Transverse colon (tissue), 4 donors: ENCODE measurements at regions not wholly inside any gene's neighbourhood (a gene's known extent, or its start where the extent isn't known, plus 50 kb on each side); places are given as distances from the start of the nearest gene placed in this dataset.

Source experiments
- DNase-seq: peaks from one replicate; pipeline ENCODE4 v3.0.0-alpha.2; 2019
- H3K27ac ChIP-seq, 4 donors: fragments of 200-600 bp; sonication (generic); 2 replicates each; pipeline ENCODE4 v1.5.1; 2016 to 2018; ENCODE audit warnings: inconsistent platforms in 4 of 4
- H3K27me3 ChIP-seq: fragments of 200-600 bp; sonication (generic); 2 replicates; pipeline ENCODE4 v1.5.1; 2017; ENCODE audit warnings: inconsistent platforms
- H3K36me3 ChIP-seq, 4 donors: fragments of 200-600 bp; sonication (generic); 2 replicates each; pipeline ENCODE4 v1.5.1; 2017 to 2019; ENCODE audit warnings: inconsistent platforms in 4 of 4
- H3K4me1 ChIP-seq, 4 donors: fragments of 200-600 bp; sonication (generic); 2 replicates each; pipeline ENCODE4 v1.5.1; 2017 to 2020; ENCODE audit warnings: inconsistent platforms in 4 of 4
- H3K4me3 ChIP-seq, 4 donors: fragments of 200-600 bp; sonication (generic); 1 replicate in 1 of 4; 2 replicates in 3 of 4; pipeline versions ENCODE4 v1.5.1 to v1.6.1; 2017 to 2019; ENCODE audit warnings: inconsistent platforms in 4 of 4
- H3K9me3 ChIP-seq, 2 donors: fragments of 200-600 bp; sonication (generic); 2 replicates each; pipeline ENCODE4 v1.5.1; 2017 to 2019; ENCODE audit warnings: inconsistent platforms in 2 of 2
- EP300 ChIP-seq: sonication (generic); formaldehyde crosslinking; IDR thresholded peaks from one replicate; pipeline ENCODE4 v1.6.1; 2017; ENCODE audit warnings: antibody characterized with exemption, low read depth
- POLR2A ChIP-seq: fragments of 450-650 bp; IDR thresholded peaks from one replicate; pipeline ENCODE4 v1.6.1; 2016; ENCODE audit warnings: antibody characterized with exemption, mild to moderate bottlenecking, moderate library complexity
- POLR2AphosphoS5 ChIP-seq, 3 donors: sonication (generic); formaldehyde crosslinking; IDR thresholded peaks; one replicate each; pipeline ENCODE4 v1.6.1; 2016; ENCODE audit warnings: antibody characterized with exemption in 3 of 3
- WGBS, 2 donors: methylation state at CpG; one replicate each; pipeline ENCODE4 v1.1.5; 2018; ENCODE audit warnings: low coverage in 1 of 2; 5-methylcytosine and 5-hydroxymethylcytosine counted together
- in situ Hi-C, 4 donors: fragments of 200-750 bp; cut with MboI; loops; one replicate each; pipeline versions ENCODE4 v1.15.0 to v1.15.1; 2017; ENCODE audit warnings: low sequenced_read_pairs in 3 of 4, low pct_ligation_motif_present in 1 of 4, low pct_unique_long_range_greater_than_20kb in 1 of 4
- intact Hi-C: fragments of 100-400 bp; cut with DNase I; formaldehyde crosslinking; loops from one replicate; pipeline ENCODE4 v1.15.1; 2023; ENCODE audit warnings: low total_unique reads
- TF ChIP-seq, protein P1 (sequence below), 5 experiments: fragments of 200-600 bp in 3 of 5; fragments of 450-650 bp in 2 of 5; sonication (generic) in 3 of 5; IDR thresholded peaks; 1 replicate in 2 of 5; 2 replicates in 3 of 5; pipeline ENCODE4 v1.5.1; 2016 to 2017; ENCODE audit warnings: antibody characterized with exemption in 5 of 5, inconsistent platforms in 3 of 5, mild to moderate bottlenecking in 2 of 5, moderate library complexity in 1 of 5

DNA sequence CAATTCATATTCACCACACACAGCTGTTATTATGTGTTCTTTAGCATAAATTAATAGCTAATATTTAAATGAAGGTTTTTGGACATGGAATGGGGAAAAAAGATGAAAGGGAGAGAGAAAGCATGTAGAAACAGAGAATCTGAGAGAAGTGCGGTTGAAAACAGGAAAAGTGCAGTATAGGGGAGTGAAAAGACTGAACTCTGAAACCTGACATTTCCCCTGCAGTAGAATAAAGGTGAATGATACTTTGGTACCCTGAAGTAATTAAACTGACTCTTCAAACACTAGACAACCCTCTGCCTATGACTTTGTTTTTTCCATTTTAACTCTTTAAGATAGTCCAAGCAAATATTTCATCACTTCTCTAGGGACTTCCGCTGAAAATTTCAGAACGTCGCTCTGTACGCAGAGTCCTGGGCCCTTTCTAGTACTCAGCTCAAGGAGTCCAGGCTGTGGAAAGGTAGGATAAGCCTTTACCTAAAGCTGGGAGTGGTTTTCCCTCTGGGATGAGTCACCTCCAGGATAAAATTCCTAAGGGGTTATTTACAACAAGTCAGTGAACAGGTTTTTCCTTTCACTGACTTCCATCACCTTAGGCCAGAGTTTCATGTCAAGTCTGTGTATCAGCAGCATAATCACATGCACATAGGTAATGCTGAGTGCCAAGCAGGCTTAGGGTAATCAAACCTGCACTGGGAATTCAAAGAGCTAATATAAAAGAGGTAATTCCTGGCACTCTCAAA lies 614.5 kb downstream of the PKHD1 start:
- in situ Hi-C loops: no loop called here
- TF ChIP-seq POLR2AphosphoS5 (IDR thresholded peaks at IDR 0.05) (no peak), EP300 (no peak), POLR2A (no peak)
- TF ChIP-seq, protein P1, sequence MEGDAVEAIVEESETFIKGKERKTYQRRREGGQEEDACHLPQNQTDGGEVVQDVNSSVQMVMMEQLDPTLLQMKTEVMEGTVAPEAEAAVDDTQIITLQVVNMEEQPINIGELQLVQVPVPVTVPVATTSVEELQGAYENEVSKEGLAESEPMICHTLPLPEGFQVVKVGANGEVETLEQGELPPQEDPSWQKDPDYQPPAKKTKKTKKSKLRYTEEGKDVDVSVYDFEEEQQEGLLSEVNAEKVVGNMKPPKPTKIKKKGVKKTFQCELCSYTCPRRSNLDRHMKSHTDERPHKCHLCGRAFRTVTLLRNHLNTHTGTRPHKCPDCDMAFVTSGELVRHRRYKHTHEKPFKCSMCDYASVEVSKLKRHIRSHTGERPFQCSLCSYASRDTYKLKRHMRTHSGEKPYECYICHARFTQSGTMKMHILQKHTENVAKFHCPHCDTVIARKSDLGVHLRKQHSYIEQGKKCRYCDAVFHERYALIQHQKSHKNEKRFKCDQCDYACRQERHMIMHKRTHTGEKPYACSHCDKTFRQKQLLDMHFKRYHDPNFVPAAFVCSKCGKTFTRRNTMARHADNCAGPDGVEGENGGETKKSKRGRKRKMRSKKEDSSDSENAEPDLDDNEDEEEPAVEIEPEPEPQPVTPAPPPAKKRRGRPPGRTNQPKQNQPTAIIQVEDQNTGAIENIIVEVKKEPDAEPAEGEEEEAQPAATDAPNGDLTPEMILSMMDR (IDR thresholded peaks at IDR 0.05): no peak
- Histone ChIP-seq H3K9me3 (no peaks in the 10 kb centered on the region), H3K4me1 (peaks cover 0 to 4% (median 0%) of the 10 kb centered on the region in 4 donors), H3K4me3 (no peak overlapping the region), H3K27ac (no peak overlapping the region), H3K27me3 (no peaks in the 10 kb centered on the region), H3K36me3 (no peaks in the 10 kb centered on the region)
- no peak for DNase-seq
- intact Hi-C loops: no loop called here
- WGBS, 2 donors: 72 to 79% methylated on average over 5 of the region's 5 CpGs

DNA sequence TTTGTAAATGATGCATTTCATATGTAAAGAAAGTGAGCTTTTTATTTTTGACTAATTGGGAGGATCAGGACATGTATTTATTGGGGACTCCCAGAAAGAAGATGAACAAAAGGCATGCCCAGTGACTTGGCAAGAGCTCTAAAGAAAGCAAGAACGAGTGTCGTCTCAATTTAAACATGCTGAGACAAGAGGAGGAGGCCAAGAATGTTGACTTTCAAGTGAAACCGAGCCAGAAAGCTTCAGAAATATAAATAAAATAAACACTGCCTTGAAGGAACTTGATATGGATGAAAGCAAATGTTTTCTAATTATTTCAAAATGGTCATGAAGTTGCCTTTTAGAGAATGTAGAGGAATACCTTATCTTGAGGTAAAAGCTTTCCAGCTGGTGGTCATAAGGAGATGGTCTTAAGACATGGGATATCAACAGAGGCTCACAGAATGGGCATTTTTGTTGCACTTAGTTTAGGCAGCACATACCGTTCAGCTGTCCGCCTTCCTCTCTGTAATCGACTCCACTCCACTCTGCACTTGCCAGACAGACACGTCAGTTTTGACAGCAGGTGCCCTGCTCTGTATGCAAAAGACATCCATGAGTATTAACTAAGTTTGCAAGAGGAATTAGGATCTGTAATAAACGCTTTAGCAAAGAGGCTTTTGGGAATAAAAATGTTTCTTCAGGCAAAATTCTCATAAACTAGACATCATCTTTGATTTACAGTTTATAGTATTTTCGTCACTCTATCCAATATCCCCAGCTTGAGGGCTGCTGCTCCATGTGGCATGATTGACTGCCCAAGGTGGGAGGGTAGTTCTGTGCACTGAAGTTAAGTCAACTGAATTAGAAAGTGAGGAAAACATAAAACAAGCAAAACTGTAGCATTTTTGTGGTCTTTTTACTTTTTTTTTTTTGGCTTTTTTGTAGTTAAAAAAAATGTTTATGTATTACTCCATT lies 613.1 kb downstream of the PKHD1 start:
- 62 to 76% methylated on average over 9 of the region's 9 CpGs for WGBS, 2 donors
- Histone ChIP-seq H3K4me3 (no peak overlapping the region), H3K9me3 (no peaks in the 10 kb centered on the region), H3K27ac (no peak overlapping the region), H3K36me3 (no peaks in the 10 kb centered on the region), H3K4me1 (peaks cover 0 to 4% (median 0%) of the 10 kb centered on the region in 4 donors), H3K27me3 (no peaks in the 10 kb centered on the region)
- intact Hi-C loops: no loop called here
- TF ChIP-seq, protein P1 (IDR thresholded peaks at IDR 0.05): no peak
- TF ChIP-seq EP300 (no peak), POLR2A (no peak), POLR2AphosphoS5 (IDR thresholded peaks at IDR 0.05) (no peak)
- no peak for DNase-seq
- in situ Hi-C loops: no loop called here

DNA sequence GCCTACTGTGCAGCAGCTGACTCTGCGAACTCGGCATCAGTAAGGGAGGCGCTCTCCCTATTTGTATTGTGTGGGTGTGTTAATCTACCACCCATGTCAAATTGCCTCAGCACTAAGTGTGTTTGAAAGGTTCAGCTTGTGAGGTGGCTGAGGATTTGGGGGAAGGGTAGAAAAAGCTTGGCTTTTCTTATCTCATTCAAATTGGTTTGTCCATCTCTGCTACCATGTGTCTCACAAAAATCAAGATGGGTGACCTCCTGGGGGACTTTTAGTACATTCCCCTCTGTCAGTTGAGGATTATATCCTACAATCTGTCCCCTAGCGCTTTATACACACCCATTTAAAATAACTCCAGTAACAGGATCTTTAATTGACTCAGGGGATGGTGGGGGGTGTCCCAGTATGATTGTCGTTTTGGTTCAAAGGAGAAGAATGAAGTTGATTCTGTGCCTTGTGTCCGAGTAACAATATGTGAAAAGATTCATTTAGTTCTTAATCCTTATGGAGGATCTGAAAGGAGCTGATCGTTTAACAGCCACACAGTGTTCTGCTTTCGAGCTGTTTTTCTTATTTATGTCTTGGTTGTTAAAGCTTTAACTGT lies 609.6 kb downstream of the PKHD1 start:
- TF ChIP-seq POLR2A: no peak
- TF ChIP-seq POLR2AphosphoS5 (IDR thresholded peaks at IDR 0.05): no peak
- TF ChIP-seq EP300: no peak
- no peak for DNase-seq

DNA sequence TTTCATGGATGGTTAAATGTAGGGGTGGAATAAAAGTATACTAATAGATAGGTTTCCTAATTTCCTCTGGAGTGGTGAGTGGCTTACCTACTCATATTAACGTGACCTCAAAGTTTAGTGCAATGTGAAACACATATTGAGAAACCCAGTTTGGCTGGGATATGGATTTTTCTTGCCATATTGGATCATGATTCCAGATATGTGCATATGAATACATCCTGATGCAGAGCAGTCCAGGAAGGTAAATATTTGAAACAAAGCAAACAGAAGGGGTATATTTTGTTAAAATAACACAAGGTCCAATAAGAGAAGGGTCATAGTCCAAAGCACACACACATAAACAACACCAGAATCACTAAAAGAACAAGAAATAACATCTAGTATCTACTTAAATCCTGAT lies 608.1 kb downstream of the PKHD1 start:
- no peaks in the 10 kb centered on the region for H3K27me3 ChIP-seq
- intact Hi-C loops: no loop called here
- no peaks in the 10 kb centered on the region for H3K36me3 ChIP-seq
- H3K27ac ChIP-seq: no peak overlapping the region
- TF ChIP-seq POLR2AphosphoS5 (IDR thresholded peaks at IDR 0.05): no peak
- TF ChIP-seq POLR2A: no peak
- TF ChIP-seq, protein P1 (IDR thresholded peaks at IDR 0.05): no peak
- TF ChIP-seq EP300: no peak
- H3K4me1 ChIP-seq: no peaks in the 10 kb centered on the region
- in situ Hi-C loops: no loop called here
- WGBS, 2 donors: 52 to 71% methylated on average over 1 of the region's 1 CpG
- no peaks in the 10 kb centered on the region for H3K9me3 ChIP-seq
- no peak overlapping the region for H3K4me3 ChIP-seq
- no peak for DNase-seq

More for the DNA sequence above, 609.6 kb downstream of the PKHD1 start:
- in situ Hi-C loops: no loop called here
- intact Hi-C loops: no loop called here
- Histone ChIP-seq H3K4me3 (no peak overlapping the region), H3K9me3 (no peaks in the 10 kb centered on the region), H3K4me1 (peaks cover 0 to 2% (median 0%) of the 10 kb centered on the region in 4 donors), H3K27me3 (no peaks in the 10 kb centered on the region), H3K36me3 (no peaks in the 10 kb centered on the region), H3K27ac (no peak overlapping the region)
- 79 to 87% methylated on average over 8 of the region's 8 CpGs for WGBS, 2 donors
